Epithelial cell of esophagus (primary cell): ENCODE measurements at regions not wholly inside any gene's neighbourhood (a gene's known extent, or its start where the extent isn't known, plus 50 kb on each side); places are given as distances from the start of the nearest gene placed in this dataset.
"Not testable (repeated sequence)": the region's sequence is repeated elsewhere in the genome, so short reads cannot be mapped to it uniquely, and the experiment has no call there.

ENCODE experiments used
- DNase-seq: peaks from one replicate; pipeline ENCODE4 v3.0.0; 2010; ENCODE audit warnings: low read depth
- H3K4me3 ChIP-seq: 2 replicates; pipeline ENCODE4 v1.5.1; 2011; ENCODE audit warnings: mild to moderate bottlenecking, low read length, control low read depth

- not testable (repeated sequence) for H3K4me3 ChIP-seq, DNase-seq
These were observed 359.8 kb downstream of the FOXD4L6 start for GRCh38 chr9:40768646-40769198.

- not testable (repeated sequence) for DNase-seq, H3K4me3 ChIP-seq
These were observed 360.3 kb downstream of the FOXD4L6 start for GRCh38 chr9:40768178-40768577.

GRCh38 chr9:40754957-40755356, 373.5 kb downstream of the FOXD4L6 start:
- peak; percentile 1 for DNase-seq
- not testable (repeated sequence) for H3K4me3 ChIP-seq

- H3K4me3 ChIP-seq, DNase-seq: not testable (repeated sequence)
These were observed 375.2 kb downstream of the FOXD4L6 start for GRCh38 chr9:40753288-40753687.

- H3K4me3 ChIP-seq, DNase-seq: not testable (repeated sequence)
These were observed 381.5 kb downstream of the FOXD4L6 start for GRCh38 chr9:40746921-40747485.
